H9 (cell line): ENCODE measurements at regions not wholly inside any gene's neighbourhood (a gene's known extent, or its start where the extent isn't known, plus 50 kb on each side); places are given as distances from the start of the nearest gene placed in this dataset.

ENCODE experiments used
- DNase-seq: peaks from one replicate; pipeline ENCODE4 v3.0.0-alpha.2; 2017
- H2AFZ ChIP-seq: one replicate; pipeline ENCODE4 v1.6.1; 2013; ENCODE audit warnings: mild to moderate bottlenecking, low read length, control low read depth, moderate library complexity
- H2AK5ac ChIP-seq: 2 replicates; pipeline ENCODE4 v1.6.1; 2013; ENCODE audit warnings: low read length, control low read depth, mixed read lengths; ENCODE audit not compliant: insufficient read length
- H2BK120ac ChIP-seq: one replicate; pipeline ENCODE4 v1.6.1; 2013; ENCODE audit warnings: low read depth, mild to moderate bottlenecking, low read length, control low read depth, inconsistent platforms; ENCODE audit not compliant: poor library complexity, severe bottlenecking
- H2BK12ac ChIP-seq: 2 replicates; pipeline ENCODE4 v1.6.1; 2013; ENCODE audit warnings: low read length, control low read depth, mixed read lengths, low read depth; ENCODE audit not compliant: insufficient read length
- H2BK15ac ChIP-seq: 2 replicates; pipeline ENCODE4 v1.6.1; 2013; ENCODE audit warnings: low read depth, low read length, control low read depth
- H2BK20ac ChIP-seq: one replicate; pipeline ENCODE4 v1.6.1; 2013; ENCODE audit warnings: low read depth, mild to moderate bottlenecking, low read length, control low read depth, inconsistent platforms; ENCODE audit not compliant: poor library complexity, severe bottlenecking
- H2BK5ac ChIP-seq: 2 replicates; pipeline ENCODE4 v1.6.1; 2013; ENCODE audit warnings: low read length, control low read depth, mixed read lengths; ENCODE audit not compliant: insufficient read length
- H3K14ac ChIP-seq: 2 replicates; pipeline ENCODE4 v1.6.1; 2013; ENCODE audit warnings: low read length, control low read depth; ENCODE audit not compliant: insufficient read depth
- H3K18ac ChIP-seq: 2 replicates; pipeline ENCODE4 v1.6.1; 2013; ENCODE audit warnings: low read depth, mild to moderate bottlenecking, mixed read lengths, low read length, control low read depth; ENCODE audit not compliant: insufficient read length
- H3K23ac ChIP-seq: 2 replicates; pipeline ENCODE4 v1.6.1; 2013; ENCODE audit warnings: low read length, control low read depth, mixed read lengths, low read depth; ENCODE audit not compliant: insufficient read length
- H3K23me2 ChIP-seq: 2 replicates; pipeline ENCODE4 v1.6.1; 2013; ENCODE audit warnings: low read depth, mild to moderate bottlenecking, mixed read lengths, low read length, control low read depth; ENCODE audit not compliant: insufficient read length, poor library complexity, severe bottlenecking
- H3K27ac ChIP-seq: 2 replicates; pipeline ENCODE4 v1.5.1; 2013; ENCODE audit warnings: low read length, control low read depth, mixed read lengths, low read depth; ENCODE audit not compliant: insufficient read length
- H3K27me3 ChIP-seq: 2 replicates; pipeline ENCODE4 v1.6.1; 2013; ENCODE audit warnings: low read length, control low read depth, inconsistent platforms; ENCODE audit not compliant: insufficient read depth
- H3K4ac ChIP-seq: 2 replicates; pipeline ENCODE4 v1.6.1; 2013; ENCODE audit warnings: low read depth, mild to moderate bottlenecking, control low read depth, inconsistent platforms, low read length, moderate library complexity
- H3K4me1 ChIP-seq: 2 replicates; pipeline ENCODE4 v1.6.1; 2013; ENCODE audit warnings: low read length, control low read depth, inconsistent platforms; ENCODE audit not compliant: insufficient read depth
- H3K4me2 ChIP-seq: 2 replicates; pipeline ENCODE4 v1.6.1; 2013; ENCODE audit warnings: low read length, control low read depth, mixed read lengths; ENCODE audit not compliant: insufficient read length, insufficient read depth
- H3K56ac ChIP-seq: 2 replicates; pipeline ENCODE4 v1.6.1; 2013; ENCODE audit warnings: low read depth, mild to moderate bottlenecking, mixed read lengths, low read length, control low read depth; ENCODE audit not compliant: insufficient read length
- H3K79me1 ChIP-seq: 2 replicates; pipeline ENCODE4 v1.6.1; 2013; ENCODE audit warnings: low read depth, mild to moderate bottlenecking, moderate library complexity, low read length, control low read depth, inconsistent platforms; ENCODE audit not compliant: insufficient read depth, poor library complexity, severe bottlenecking
- H3K79me2 ChIP-seq: 2 replicates; pipeline ENCODE4 v1.6.1; 2013; ENCODE audit warnings: low read length, control low read depth, inconsistent platforms; ENCODE audit not compliant: insufficient read depth
- H3K9ac ChIP-seq: 2 replicates; pipeline ENCODE4 v1.6.1; 2013; ENCODE audit warnings: low read length, control low read depth, mixed read lengths; ENCODE audit not compliant: insufficient read length; ENCODE audit errors: extremely low read depth
- H3K9me3 ChIP-seq: one replicate; pipeline ENCODE4 v1.6.1; 2013; ENCODE audit warnings: low read depth, low read length, inconsistent platforms; ENCODE audit not compliant: control insufficient read depth
- H3T11ph ChIP-seq: one replicate; pipeline ENCODE4 v1.6.1; 2013; ENCODE audit warnings: mild to moderate bottlenecking, low read length, control low read depth, inconsistent platforms
- H4K20me1 ChIP-seq: one replicate; pipeline ENCODE4 v1.6.1; 2013; ENCODE audit not compliant: control insufficient read depth, insufficient read length, insufficient read depth
- H4K5ac ChIP-seq: 2 replicates; pipeline ENCODE4 v1.6.1; 2013; ENCODE audit warnings: low read depth, mild to moderate bottlenecking, mixed read lengths, low read length, control low read depth; ENCODE audit not compliant: insufficient read length
- H4K8ac ChIP-seq: replicated peaks from 2 replicates; pipeline ENCODE4 v1.6.1; 2013; ENCODE audit warnings: low read length, control low read depth, mixed read lengths, low read depth; ENCODE audit not compliant: insufficient read length
- H4K91ac ChIP-seq: 2 replicates; pipeline ENCODE4 v1.6.1; 2013; ENCODE audit warnings: low read depth, mild to moderate bottlenecking, moderate library complexity, mixed read lengths, low read length, control low read depth; ENCODE audit not compliant: insufficient read length
- H3K27ac Mint-ChIP-seq, 3 experiments: 2 replicates in 2 of 3; 3 replicates in 1 of 3; pipeline ENCODE4 v1.8.0; 2020 to 2021; ENCODE audit warnings: mixed read lengths in 3 of 3, mild to moderate bottlenecking in 1 of 3, moderate library complexity in 1 of 3
- H3K27me3 Mint-ChIP-seq: 2 replicates; pipeline ENCODE4 v1.8.0; 2021; ENCODE audit warnings: low read depth, mild to moderate bottlenecking, moderate library complexity, mixed read lengths
- H3K36me3 Mint-ChIP-seq, 3 experiments: 2 replicates in 2 of 3; 3 replicates in 1 of 3; pipeline ENCODE4 v1.8.0; 2020 to 2021; ENCODE audit warnings: low read depth in 3 of 3, mixed read lengths in 3 of 3; ENCODE audit not compliant: insufficient read depth in 1 of 3
- H3K4me1 Mint-ChIP-seq, 2 experiments: 2 replicates each; pipeline ENCODE4 v1.8.0; 2020; ENCODE audit warnings: mixed read lengths in 2 of 2
- H3K4me3 Mint-ChIP-seq, 2 experiments: 2 replicates in 1 of 2; 3 replicates in 1 of 2; pipeline ENCODE4 v1.8.0; 2020 to 2021; ENCODE audit warnings: mild to moderate bottlenecking in 2 of 2, mixed read lengths in 2 of 2, moderate library complexity in 1 of 2
- H3K9me3 Mint-ChIP-seq, 2 experiments: 2 replicates in 1 of 2; 3 replicates in 1 of 2; pipeline ENCODE4 v1.8.0; 2020; ENCODE audit warnings: mild to moderate bottlenecking in 2 of 2, mixed read lengths in 2 of 2, moderate library complexity in 1 of 2
- WGBS: extraction: QIAGEN DNeasy Blood & Tissue Kit; methylation state at CpG from one replicate; pipeline ENCODE4 v1.1.7; 2013; ENCODE audit warnings: missing lambda C conversion rate, low lambda C conversion rate, mixed read lengths; ENCODE audit not compliant: insufficient read length; ENCODE audit errors: extremely low coverage; 5-methylcytosine and 5-hydroxymethylcytosine counted together
- TF ChIP-seq, protein P1 (sequence below): fragments of 200-600 bp; sonication (generic); conservative IDR thresholded peaks from 3 replicates; pipeline ENCODE4 v1.8.0; 2021; ENCODE audit warnings: antibody characterized with exemption, mild to moderate bottlenecking

DNA sequence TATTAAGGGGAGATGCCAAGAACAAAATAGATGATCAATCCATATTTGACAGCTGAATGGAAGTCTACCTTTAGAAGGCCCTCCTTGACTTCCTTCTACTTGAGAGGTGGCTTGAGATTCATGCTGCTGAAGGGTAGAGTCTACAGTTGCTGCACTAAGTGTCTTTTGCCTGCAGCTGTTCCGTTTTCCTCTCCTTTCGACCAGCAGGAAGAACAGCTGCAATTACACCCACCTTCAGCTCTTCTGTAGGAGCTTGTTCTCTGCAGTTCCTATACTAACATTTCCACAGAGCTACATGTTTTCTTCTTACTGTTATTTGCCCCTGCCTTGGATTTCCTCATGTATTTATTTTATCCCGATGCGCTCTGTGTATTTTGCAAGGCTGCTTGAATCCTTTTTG is 79.1 kb downstream of the ARRDC4 start:
- no peak overlapping the region for H2AK5ac ChIP-seq

More for the DNA sequence above, 79.1 kb downstream of the ARRDC4 start:
- DNase-seq = no peak
- Mint-ChIP-seq H3K4me3 (no peak overlapping the region), H3K27me3 (0 out of 2 replicates have a peak, but pooled peaks cover 2% of the 10 kb centered on the region), H3K4me1 (no peaks in the 10 kb centered on the region), H3K9me3 (no peaks in the 10 kb centered on the region), H3K36me3 (no peaks in the 10 kb centered on the region), H3K27ac (no peak overlapping the region)
- Histone ChIP-seq H4K8ac (no peak overlapping the region), H3K23ac (no peak overlapping the region), H3K9ac (no peak overlapping the region), H2BK20ac (no peak overlapping the region), H3K4me1 (no peaks in the 10 kb centered on the region), H3K18ac (no peak overlapping the region), H4K20me1 (no peaks in the 10 kb centered on the region), H3K27ac (no peak overlapping the region), H3K79me1 (no peaks in the 10 kb centered on the region), H3K9me3 (no peaks in the 10 kb centered on the region), H3K56ac (no peak overlapping the region), H3K79me2 (no peaks in the 10 kb centered on the region), H3K23me2 (no peaks in the 10 kb centered on the region), H2AFZ (no peak overlapping the region), H4K5ac (no peak overlapping the region), H3T11ph (no peak overlapping the region), H3K4me2 (no peak overlapping the region), H2BK120ac (no peak overlapping the region), H3K27me3 (no peaks in the 10 kb centered on the region), H4K91ac (no peak overlapping the region), H3K14ac (no peak overlapping the region), H2BK5ac (no peak overlapping the region), H2BK12ac (no peak overlapping the region), H3K4ac (no peak overlapping the region), H2BK15ac (no peak overlapping the region)
- WGBS = no CpG with 5 or more reads among the region's 4 CpGs
- TF ChIP-seq, protein P1, sequence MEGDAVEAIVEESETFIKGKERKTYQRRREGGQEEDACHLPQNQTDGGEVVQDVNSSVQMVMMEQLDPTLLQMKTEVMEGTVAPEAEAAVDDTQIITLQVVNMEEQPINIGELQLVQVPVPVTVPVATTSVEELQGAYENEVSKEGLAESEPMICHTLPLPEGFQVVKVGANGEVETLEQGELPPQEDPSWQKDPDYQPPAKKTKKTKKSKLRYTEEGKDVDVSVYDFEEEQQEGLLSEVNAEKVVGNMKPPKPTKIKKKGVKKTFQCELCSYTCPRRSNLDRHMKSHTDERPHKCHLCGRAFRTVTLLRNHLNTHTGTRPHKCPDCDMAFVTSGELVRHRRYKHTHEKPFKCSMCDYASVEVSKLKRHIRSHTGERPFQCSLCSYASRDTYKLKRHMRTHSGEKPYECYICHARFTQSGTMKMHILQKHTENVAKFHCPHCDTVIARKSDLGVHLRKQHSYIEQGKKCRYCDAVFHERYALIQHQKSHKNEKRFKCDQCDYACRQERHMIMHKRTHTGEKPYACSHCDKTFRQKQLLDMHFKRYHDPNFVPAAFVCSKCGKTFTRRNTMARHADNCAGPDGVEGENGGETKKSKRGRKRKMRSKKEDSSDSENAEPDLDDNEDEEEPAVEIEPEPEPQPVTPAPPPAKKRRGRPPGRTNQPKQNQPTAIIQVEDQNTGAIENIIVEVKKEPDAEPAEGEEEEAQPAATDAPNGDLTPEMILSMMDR = no peak
